ENCODE measurements at regions not wholly inside any gene's neighbourhood (a gene's known extent, or its start where the extent isn't known, plus 50 kb on each side); places are given as distances from the start of the nearest gene placed in this dataset.

GRCh38 chr11:79894111-79894510 lies 453.3 kb upstream of the TENM4 start:
- H3K36me3 ChIP-seq (ENCODE audit: control insufficient read depth, insufficient read depth, low read length): no peaks in the 10 kb centered on the region
- DNase-seq (ENCODE audit: extremely low read depth, insufficient read length): no peak
- H3K4me3 ChIP-seq (replicated peaks; ENCODE audit: low read depth, low read length): no peak overlapping the region
- TF ChIP-seq, protein P1, sequence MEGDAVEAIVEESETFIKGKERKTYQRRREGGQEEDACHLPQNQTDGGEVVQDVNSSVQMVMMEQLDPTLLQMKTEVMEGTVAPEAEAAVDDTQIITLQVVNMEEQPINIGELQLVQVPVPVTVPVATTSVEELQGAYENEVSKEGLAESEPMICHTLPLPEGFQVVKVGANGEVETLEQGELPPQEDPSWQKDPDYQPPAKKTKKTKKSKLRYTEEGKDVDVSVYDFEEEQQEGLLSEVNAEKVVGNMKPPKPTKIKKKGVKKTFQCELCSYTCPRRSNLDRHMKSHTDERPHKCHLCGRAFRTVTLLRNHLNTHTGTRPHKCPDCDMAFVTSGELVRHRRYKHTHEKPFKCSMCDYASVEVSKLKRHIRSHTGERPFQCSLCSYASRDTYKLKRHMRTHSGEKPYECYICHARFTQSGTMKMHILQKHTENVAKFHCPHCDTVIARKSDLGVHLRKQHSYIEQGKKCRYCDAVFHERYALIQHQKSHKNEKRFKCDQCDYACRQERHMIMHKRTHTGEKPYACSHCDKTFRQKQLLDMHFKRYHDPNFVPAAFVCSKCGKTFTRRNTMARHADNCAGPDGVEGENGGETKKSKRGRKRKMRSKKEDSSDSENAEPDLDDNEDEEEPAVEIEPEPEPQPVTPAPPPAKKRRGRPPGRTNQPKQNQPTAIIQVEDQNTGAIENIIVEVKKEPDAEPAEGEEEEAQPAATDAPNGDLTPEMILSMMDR (IDR thresholded peaks at IDR 0.05; ENCODE audit: insufficient read depth, low read length, poor library complexity, severe bottlenecking): no peak
- no peaks in the 10 kb centered on the region for H3K27me3 ChIP-seq (replicated peaks; ENCODE audit: control insufficient read depth, insufficient read depth, low read length)

DNA sequence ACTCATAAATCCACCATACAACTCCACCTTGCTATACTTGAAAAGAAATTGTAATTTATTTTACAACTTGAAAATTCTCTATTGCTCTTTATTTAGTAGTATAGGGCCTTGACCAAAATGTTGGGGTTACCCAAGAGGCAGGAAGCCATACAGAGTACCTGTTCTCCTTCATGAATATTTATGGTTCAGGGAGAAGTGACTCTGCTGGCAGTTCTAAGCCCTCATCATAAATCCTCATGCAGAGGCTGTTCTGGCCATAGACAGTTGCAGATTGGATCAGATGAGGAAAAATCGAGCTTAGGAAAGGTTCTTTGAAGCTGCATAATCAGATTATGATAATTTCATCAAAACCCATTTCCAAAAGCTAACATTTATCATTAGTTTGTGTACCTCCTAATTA lies 449.4 kb upstream of the TENM4 start:
- no peak for DNase-seq (ENCODE audit: extremely low read depth, insufficient read length)
- no peak overlapping the region for H3K4me3 ChIP-seq (replicated peaks; ENCODE audit: low read depth, low read length)
- TF ChIP-seq, protein P1 (IDR thresholded peaks at IDR 0.05; ENCODE audit: insufficient read depth, low read length, poor library complexity, severe bottlenecking): no peak
- no peaks in the 10 kb centered on the region for H3K27me3 ChIP-seq (replicated peaks; ENCODE audit: control insufficient read depth, insufficient read depth, low read length)
- H3K36me3 ChIP-seq (ENCODE audit: control insufficient read depth, insufficient read depth, low read length): no peaks in the 10 kb centered on the region

- TF ChIP-seq, protein P1 (IDR thresholded peaks at IDR 0.05; ENCODE audit: insufficient read depth, low read length, poor library complexity, severe bottlenecking): no peak
- no peak for DNase-seq (ENCODE audit: extremely low read depth, insufficient read length)
These were observed 424.1 kb upstream of the TENM4 start for GRCh38 chr11:79864882-79865281.

GRCh38 chr11:79860336-79860735 lies 419.5 kb upstream of the TENM4 start:
- Histone ChIP-seq H3K27me3 (replicated peaks; ENCODE audit: control insufficient read depth, insufficient read depth, low read length) (no peaks in the 10 kb centered on the region; the same call in 1 of the 2 replicates), H3K36me3 (ENCODE audit: control insufficient read depth, insufficient read depth, low read length) (no peaks in the 10 kb centered on the region), H3K4me3 (replicated peaks; ENCODE audit: low read depth, low read length) (no peak overlapping the region)
- TF ChIP-seq, protein P1 (IDR thresholded peaks at IDR 0.05; ENCODE audit: insufficient read depth, low read length, poor library complexity, severe bottlenecking): no peak
- no peak for DNase-seq (ENCODE audit: extremely low read depth, insufficient read length)

More at GRCh38 chr11:79864882-79865281, 424.1 kb upstream of the TENM4 start:
- Histone ChIP-seq H3K4me3 (replicated peaks; ENCODE audit: low read depth, low read length) (no peak overlapping the region), H3K27me3 (replicated peaks; ENCODE audit: control insufficient read depth, insufficient read depth, low read length) (no peaks in the 10 kb centered on the region), H3K36me3 (ENCODE audit: control insufficient read depth, insufficient read depth, low read length) (no peaks in the 10 kb centered on the region)

DNA sequence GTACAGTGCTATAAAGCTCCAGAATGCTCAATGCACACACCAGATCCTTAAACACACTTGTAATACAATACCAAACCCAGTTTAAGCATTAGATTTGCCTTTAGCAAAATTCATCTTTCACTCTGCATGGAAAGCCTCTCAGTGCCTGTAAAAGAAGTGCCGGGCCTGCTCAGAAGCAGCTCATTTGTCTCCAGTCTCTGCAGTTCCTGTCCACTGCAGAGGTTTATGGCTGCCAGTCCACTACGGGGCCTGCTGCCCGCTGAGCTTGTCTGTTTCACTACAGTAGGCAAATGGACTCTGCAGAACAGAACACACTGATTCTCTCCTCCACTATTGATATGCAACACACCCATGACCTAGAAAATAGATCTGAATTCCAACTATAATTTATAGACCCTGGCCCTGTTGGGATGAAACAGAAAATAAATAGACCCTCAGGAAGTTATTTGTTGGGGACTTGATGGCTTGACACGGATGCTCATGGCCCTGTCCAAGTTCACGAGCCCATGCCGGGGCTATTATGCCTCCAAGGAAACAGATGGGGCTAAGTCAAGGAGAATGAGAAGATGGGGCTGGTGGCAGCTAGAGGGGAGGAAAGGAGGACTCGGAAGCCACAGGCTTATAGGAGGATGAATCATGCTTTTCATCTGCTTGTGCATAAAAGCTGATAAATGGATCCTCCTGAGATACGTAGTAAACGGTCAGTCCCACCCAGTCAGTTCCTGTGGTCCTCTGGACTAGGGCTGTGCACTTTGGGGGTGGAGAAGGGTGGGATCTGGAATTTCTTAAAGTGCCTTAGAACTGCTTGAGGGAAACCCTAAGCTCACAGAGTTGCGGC lies 416.8 kb upstream of the TENM4 start:
- no peaks in the 10 kb centered on the region for H3K36me3 ChIP-seq (ENCODE audit: control insufficient read depth, insufficient read depth, low read length)
- no peak overlapping the region for H3K4me3 ChIP-seq (replicated peaks; ENCODE audit: low read depth, low read length)
- TF ChIP-seq, protein P1 (IDR thresholded peaks at IDR 0.05; ENCODE audit: insufficient read depth, low read length, poor library complexity, severe bottlenecking): no peak
- no peak for DNase-seq (ENCODE audit: extremely low read depth, insufficient read length)
- no peaks in the 10 kb centered on the region; the same call in 1 of the 2 replicates for H3K27me3 ChIP-seq (replicated peaks; ENCODE audit: control insufficient read depth, insufficient read depth, low read length)

Data from GM06990 (cell line).